AML-193 (cell line): ENCODE measurements at regions not wholly inside any gene's neighbourhood (a gene's known extent, or its start where the extent isn't known, plus 50 kb on each side); places are given as distances from the start of the nearest gene placed in this dataset.

Source experiments
- DNase-seq, 2 experiments: peaks; one replicate each; lab custom pipeline; 2025; lab: John Stamatoyannopoulos, UW

DNA sequence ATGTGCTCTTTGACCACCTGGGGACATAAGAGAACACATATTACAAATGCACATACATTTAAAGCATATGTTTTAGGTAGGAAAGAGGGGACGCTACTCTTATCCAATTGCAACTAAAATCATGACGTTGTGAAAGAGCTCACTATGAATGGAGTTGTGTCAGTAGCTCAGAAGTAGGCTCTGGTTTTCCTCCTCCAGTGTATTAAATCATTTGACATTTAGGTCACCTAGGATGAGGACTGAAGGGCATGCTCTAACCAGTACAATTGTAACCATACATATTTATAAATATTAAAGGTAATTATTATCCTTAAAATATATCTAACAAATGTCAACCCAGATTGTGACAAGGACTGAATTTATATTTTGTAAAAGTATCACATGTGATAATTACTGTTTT is 389.0 kb downstream of the KLF12 start:
- DNase-seq = no peak

DNA sequence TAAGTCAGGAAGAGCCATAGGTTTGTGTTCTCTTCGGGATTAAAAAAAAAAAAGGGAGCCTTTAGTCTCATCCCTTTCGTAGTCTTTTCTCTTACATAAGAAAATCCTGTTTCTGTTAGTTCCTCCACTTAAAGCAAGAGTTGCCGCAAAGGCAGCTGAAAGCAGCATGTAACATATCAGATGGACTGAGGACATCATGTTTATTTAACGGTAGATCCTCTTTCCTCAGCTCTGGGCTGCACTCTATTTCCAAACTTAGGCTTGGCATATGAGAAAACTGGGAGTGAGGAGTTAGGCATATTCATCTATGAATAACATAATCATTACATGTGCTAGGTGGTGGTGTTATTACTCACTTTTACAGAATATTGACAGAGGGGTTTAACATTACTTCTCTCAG is 391.2 kb downstream of the KLF12 start:
- DNase-seq = no peak

DNA sequence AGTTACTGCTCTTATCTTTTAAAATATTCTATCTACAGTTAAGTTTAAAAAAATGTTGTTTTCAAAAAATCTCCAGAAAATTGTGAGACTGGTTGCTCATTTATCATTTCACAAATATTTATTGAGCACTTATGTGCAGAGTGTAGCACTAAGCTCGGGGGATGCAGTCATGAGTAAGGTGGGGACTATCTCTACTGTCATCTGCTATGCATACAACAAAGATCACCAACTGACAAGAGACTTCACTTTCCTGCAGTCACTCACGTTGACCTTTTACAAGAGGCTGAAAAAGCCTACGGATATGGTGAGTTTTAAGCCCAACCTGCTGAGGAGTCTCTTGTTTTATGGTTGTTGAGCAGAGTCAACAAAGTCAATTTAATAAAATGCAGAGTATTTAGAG is 392.5 kb downstream of the KLF12 start:
- no peak for DNase-seq

DNA sequence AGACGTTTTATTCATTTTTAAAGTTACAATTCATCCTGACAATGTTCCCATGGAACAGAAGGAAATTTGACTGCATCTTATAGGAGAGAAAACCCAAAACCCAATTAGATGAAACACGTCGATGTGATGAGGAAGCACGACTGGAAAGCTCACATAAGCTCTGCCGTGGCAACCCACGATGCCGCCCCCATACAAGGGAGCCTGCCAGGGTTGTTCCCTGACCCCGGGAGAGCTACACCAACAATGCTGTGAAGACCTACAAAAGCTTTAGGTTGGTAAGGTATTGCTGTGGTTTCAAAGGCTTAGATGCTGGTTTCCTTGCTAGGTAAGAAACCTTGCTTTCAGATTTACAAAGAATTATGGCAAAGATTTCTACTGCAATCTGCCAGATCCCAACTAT is 393.1 kb downstream of the KLF12 start:
- DNase-seq = no peak

DNA sequence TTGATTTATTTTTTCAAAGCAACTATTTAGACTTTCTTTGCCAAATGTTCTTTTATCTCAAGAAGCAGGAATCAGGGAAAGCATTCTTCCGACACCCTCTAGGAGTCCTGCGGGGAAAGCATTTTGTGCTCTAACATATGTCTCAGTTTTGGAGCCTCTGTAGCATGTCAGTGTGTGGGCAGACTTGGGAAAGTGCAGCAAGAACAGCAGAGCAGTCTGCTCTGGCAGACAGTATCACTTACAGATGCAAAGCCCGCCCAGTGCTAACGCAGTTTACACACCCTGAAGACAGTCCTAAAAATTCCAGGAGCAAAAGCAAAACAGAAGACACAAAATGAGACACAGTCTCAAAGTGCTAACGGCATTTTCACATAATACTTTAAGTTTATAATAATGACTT is 393.5 kb downstream of the KLF12 start:
- DNase-seq = no peak

DNA sequence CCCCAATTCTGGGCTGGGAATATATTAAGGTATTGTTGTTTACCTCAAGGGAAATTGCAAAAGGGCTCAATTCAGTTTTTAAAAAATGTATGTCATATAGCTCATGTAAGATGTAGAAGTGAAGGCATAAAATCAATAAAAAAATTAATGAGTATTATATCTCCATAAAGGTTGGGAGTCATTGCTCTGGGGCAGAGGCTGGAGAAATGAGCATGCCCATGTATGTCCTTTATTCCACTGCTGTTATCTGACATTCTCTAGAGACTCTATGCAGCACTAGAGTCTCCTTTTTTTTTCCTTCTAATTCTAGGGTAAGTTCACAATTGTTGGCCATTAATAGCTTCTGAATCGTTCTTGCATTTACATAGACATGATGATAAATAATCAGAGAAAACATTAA is 394.8 kb downstream of the KLF12 start:
- DNase-seq = no peak

DNA sequence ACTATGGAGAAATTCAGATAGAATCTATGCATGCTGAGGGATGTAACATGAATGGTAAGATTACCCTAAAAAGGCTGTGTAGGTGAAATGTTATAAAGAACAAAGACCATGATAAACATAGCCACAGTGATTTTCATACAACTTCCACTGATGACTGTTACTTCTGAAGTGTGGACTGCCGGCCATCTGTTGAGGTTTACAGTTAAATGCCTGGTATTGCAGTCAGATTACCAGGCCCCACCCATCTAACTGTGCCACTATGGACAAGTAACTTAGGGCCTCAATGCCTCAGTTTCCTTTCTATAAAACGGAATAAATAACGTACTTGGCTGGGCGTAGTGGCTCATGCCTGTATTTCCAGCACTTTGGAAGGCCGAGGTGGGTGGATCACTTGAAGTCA is 395.6 kb downstream of the KLF12 start:
- no peak for DNase-seq

DNA sequence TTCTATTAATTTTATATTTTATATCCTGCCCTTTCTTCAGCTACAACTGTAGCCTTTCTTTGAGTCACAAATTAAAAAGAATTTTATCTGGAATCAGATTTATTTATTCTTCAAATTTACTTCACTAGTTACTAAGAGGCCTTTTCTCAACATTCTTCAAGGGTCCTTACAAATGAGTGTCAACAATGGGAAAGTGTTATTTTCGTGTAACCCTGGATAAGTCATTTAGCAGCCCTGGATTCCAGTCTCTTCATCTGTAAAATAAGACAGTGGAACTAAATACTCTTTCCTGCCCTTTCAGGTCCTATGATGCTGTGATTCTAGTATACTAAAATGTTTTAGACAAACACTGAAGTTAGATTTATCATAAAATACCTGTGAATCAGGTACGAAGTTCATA is 397.0 kb downstream of the KLF12 start:
- no peak for DNase-seq

DNA sequence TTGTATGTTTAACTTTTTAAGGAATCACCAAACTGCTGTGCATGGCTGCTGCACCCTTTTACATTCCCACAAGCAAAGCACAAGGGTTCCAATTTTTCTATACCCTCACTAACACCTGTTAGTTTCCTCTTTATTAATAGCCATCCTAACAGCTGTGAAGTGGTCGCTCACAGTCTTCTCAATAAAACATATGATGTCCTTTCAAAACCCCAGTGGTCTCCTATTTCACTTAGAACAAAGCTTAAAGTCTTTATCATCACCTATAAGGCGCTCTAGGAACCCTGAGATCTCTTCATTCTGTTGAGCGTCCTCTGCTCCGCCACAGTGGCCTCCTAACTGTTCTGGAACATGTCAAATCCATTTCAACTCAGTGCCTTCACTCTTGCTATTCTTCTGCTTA is 400.5 kb downstream of the KLF12 start:
- no peak for DNase-seq

DNA sequence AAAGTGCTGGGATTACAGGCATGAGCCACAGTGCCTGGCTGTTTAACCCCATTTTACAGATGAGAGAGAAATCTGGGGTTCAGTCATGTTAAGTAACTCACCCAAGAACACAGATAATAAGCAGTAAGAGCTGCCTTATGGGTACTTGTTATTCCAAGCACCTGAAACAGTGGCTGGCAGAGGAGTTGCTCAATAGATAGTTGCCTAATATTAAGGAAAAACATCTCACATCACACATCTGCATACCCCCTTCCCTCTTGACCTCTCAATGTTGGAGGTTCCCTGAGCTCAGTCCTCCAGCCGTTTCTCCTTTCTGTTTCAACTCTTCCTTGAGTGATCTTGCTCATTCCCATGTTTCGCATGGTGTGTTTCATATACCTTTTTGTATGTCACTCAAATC is 401.9 kb downstream of the KLF12 start:
- no peak for DNase-seq

DNA sequence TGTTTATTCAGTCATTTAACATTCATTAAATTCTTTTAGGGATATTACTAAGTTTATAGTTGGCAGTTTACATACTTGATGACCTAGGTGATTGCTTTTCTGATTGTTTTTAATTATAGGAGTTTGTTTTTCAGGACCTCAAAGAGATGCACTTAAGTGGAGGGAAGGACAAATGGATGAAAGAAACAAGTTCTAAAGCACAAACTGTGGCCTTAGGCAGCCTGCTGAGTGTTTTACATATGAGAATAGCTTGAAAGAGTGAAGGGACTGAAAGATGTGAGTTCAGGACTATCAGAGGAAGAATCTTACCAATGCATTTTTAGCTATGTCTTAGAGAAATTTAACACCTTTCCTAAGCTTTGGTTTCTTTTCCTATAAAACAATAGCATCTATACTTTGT is 402.6 kb downstream of the KLF12 start:
- no peak for DNase-seq

DNA sequence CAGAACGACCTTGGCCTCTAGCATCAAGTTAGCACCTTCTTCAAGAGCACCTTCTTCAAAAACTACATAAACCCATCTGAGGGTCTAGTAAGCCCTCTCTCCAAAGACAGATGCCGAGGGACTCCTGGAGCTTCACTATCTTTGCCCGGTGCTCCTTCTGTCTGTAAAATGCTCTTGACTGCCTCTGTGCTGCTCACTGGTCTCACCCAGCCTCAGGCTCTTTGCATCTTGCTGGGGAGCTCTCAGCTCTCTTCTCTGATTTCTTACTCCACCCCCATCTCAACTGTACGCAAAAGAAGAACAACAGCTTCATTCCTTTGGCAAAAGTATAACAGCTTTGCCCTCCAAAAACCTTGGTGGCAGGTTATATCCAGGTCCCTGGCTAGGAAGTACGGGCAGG is 404.2 kb downstream of the KLF12 start:
- DNase-seq = no peak

DNA sequence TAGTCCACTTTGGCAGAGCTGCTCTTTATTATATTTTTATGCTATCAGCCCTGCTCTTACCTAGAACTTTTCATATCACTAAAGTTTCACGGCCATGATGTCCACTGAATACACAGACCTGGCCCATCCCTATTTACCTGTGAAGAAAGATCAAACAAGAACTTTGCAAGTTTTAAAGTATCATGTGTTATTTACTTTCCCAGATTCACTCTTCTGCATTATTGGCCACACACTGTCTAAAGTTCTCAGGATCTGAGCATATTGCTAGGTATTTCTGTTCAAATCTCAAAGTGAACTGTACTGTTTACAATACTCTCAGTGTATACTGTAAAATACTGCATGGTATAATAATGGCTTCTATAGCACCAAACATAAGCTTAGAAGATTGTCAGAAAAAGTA is 405.2 kb downstream of the KLF12 start:
- no peak for DNase-seq

DNA sequence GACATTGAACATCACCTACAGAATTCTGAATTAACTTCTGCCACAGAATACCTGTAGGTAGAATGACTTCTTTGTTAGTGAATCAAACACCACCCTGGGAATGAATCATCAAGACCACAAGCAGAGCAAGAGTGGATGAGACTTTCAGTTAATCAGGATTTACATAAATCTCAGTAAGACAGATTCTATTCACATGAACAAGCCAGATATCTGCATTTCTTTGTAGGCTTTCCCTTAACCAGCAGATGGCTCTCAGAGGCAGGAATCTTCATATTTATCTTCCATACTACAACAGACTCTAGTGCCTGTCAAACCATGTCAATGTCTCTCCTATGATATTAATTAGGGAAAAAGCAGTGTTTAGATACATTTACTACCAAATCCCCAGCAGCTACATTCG is 412.1 kb downstream of the KLF12 start:
- no peak for DNase-seq

DNA sequence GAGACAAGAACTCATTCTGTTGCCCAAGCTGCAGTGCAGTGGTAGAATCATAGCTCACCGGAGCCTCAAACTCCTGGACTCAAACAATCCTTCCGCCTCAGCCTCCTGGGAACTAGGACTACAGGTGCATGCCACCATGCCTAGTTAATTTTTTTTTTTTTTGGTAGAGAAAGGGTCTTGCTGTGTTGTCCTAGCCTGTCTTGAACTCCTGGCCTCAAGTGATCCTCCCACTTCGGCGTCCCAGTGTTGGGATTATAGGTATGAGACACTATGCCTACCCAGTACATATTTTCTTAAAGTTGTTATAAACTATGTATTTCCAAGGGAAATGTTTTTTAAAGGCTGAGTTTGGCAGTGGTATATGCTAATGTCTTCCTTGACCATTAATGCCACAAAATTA is 412.6 kb downstream of the KLF12 start:
- no peak for DNase-seq

DNA sequence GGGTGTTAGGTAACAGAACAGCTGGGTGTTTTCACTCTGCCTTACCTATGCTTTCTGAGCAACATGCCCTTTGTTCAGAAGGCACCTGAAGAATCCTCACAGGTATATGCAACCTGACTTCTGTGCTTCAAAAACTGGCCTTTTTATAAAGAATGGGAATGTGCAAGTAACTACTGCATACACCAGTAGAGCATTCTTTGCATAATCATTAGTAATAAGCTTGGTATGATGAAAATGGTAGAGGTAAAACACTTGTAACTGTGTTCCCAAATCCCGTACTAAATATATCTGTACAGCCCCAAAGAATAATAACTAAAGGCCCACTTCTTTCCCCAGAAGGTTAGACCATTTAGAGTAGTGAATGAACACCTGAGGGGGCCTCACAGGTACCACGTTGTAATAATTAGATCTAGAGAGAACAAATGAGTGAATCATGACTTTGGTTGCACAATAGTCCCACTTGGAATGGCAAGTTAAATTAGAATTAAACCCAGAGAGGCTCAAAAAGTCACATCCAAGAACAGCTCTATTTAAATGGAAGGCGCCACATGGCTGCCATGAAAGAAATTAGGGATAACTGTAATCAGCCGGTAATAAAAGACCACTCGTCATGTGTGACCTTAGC is 413.9 kb downstream of the KLF12 start:
- DNase-seq = no peak

DNA sequence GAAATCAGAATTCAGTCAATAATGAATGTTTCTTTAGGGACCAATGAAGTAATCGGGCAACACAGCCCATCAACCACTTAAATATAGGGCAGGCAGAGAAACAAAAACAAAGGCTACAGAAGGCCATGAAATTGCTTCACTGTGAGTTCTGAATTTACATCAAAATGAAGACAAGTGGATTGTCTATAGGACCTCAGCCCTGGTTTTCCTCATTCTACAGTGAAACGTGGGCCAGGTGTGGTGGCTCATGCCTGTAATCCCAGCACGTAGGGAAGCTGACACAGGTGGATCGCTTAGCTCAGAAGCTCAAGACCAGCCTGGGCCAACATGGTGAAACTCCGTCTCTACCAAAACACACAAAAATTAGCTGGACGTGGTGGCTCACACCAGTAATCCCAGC is 416.0 kb downstream of the KLF12 start:
- no peak for DNase-seq

DNA sequence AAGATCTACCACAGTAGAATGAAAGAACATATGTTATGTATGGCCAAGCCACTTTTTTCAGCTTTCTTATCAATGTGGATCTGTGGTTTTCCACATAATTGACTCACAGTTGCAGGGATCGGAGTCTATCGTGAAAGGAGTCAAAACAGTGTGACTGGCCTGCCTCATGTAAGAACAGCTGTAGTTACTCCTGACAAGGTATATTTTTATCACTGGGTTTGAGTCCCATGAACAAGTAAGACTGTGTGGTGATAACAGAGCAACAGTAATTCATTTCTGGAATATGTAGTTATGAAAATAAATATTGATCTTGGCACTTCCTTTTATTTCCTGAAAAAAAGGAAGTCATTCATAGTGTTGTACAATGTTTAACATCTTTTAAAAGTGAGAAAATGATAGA is 416.6 kb downstream of the KLF12 start:
- DNase-seq = no peak

DNA sequence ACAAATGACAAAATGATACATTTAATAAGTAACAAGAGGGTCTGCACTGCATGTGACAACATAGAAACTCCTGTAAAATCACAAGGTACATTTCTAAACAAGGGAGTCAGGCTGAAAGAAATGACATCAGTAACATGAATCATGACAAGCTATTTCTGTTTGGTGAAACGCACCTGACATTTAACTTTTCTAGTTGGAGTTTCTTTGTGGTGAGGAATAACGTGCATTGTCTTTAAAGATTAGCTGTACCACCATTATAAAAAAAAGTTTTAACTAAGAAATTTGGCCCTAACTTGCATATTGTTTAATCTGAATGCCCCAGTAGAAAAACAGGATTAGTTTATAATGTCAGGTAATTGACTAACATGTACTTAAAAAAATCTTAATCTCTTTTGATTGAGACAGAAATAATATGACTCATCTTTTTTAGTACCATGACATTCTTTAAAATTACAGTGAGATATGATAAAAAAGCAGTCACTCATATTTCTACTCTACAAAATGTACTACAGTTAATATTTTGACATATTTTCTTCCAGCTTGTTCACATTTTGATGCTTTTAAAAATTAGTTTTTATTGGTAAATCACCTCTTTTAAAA is 418.2 kb downstream of the KLF12 start:
- DNase-seq = no peak

DNA sequence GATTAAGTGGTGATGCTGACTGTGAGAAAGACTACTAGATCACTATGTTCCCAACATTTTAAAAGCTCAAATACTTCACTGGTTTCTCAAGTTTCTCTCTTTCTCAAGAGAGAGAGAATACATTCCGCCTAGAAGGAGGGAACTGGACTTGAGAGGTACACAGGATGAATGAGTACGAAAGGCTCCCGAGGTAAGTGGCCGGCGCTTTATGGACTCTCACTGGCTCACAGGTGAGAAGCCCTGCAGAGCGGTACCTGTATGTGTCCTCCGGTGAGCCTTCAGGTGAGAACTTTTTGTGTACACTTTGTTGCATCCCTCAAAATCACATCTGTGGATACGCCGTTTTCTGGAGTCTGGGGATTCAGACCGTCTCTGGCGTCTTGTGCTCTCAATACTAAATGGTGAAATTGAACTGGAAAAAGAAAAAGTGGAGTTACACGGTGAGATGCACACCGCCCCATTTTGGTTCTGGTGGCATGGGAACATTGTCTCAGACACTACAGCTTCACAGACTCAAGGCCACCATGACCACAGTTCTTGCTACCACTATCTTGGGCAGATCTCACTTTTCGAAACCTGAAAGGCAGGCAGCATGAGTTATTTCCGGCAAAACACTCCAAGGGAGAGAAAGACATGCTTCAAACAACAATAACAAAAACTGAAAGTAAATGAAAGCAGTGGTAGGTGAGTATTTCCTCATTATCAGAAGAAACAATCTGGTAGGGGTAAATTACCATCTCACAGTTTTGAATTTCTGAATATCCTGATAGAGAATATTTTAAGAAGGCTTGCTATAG is 418.9 kb downstream of the KLF12 start:
- DNase-seq = no peak

DNA sequence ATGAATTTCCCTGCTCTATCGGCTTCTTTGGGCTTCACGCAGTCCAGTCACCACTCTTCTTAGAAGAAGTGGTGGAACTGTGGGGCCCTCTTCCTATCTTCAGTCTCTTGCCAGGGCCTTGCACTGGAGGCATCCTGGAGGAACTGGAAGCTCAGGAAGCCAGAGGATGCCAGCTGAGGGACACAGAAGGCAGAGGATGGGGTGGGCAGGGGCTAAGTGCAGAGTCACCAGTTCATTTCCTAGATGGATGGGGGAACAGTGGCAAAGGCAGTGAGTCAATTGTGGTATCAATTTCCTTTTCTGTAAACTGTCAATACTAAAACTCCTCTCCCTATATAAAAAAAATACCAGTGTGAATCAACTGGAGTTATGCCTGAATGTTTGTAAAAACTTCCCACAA is 419.7 kb downstream of the KLF12 start:
- no peak for DNase-seq

DNA sequence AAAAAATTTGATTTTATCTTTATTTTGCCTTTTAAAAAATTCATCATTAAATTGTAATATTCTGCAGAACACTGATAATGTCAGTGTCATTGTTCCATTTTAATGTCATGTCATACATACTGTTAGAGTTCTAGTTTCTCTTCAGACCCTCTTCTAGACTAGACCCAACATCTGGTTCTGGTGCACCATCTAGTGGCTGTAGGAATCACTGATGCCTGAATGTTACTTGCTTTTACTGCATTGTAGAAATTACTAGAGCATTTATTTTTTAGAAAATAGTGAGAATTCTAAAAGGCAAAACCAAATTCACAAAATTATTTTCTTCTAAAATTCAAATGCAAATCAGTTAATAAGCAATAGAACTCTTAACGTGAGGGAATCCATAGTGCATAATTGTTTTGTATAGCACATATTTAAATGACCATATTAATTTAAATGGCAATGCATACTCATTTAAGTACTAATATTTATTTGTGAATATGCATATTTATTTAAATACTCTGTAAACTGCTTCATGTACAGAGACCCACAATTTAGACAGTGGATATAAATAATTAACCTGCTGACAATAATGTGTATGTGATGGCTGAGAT is 425.7 kb downstream of the KLF12 start:
- DNase-seq = peak; percentile 54 to 73

DNA sequence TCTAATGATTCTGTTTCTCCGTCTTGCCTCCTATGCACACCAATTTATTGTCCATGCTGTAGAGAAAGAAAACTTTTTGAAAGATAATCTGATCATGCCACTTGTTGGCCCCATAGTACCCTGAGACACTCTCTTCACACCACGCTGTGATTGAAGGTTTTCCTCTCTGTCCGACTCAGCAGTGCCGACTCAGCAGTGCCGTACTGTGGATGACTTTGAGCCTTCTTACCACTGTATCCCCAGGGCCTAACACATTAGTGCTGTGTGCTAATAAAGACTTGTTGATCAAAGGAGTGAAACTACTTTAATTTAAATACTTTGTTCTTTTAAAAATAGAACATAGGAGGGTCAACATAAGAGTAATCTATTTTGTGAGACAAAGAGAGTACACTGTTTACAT is 429.6 kb downstream of the KLF12 start:
- DNase-seq = no peak
